GM23338 (cell line): ENCODE measurements at regions not wholly inside any gene's neighbourhood (a gene's known extent, or its start where the extent isn't known, plus 50 kb on each side); places are given as distances from the start of the nearest gene placed in this dataset.
A peak's percentile ranks its signal among the peaks of the same experiment; 100 is the strongest.

Experiments
- ATAC-seq: fragments of 200-7000 bp; cut with Tn5 transposase; 3 replicates; pipeline ENCODE4 v1.9.1; 2020
- DNase-seq: peaks from one replicate; pipeline ENCODE4 v3.0.0-alpha.2; 2015; ENCODE audit warnings: low spot score
- H2AFZ ChIP-seq: fragments of 200-600 bp; sonication (generic); 2 replicates; pipeline ENCODE4 v1.8.0; 2016; ENCODE audit warnings: antibody characterized with exemption, mild to moderate bottlenecking, moderate library complexity
- H3F3A ChIP-seq: fragments of 200-600 bp; sonication (generic); replicated peaks from 2 replicates; pipeline ENCODE4 v1.8.0; 2017; ENCODE audit warnings: antibody characterized with exemption, mixed run types, low read depth
- H3K27ac ChIP-seq: fragments of 200-600 bp; sonication (generic); 2 replicates; pipeline ENCODE4 v1.6.1; 2016; ENCODE audit warnings: low read depth
- H3K27me3 ChIP-seq: fragments of 200-600 bp; sonication (generic); 2 replicates; pipeline ENCODE4 v1.8.0; 2016; ENCODE audit warnings: mild to moderate bottlenecking, mixed run types, moderate library complexity; ENCODE audit not compliant: insufficient read depth
- H3K36me3 ChIP-seq: fragments of 200-600 bp; sonication (generic); 2 replicates; pipeline ENCODE4 v1.8.0; 2016; ENCODE audit warnings: mild to moderate bottlenecking; ENCODE audit not compliant: insufficient read depth
- H3K4me1 ChIP-seq: fragments of 200-600 bp; sonication (generic); 2 replicates; pipeline ENCODE4 v1.8.0; 2016; ENCODE audit warnings: mild to moderate bottlenecking, moderate library complexity; ENCODE audit not compliant: insufficient read depth
- H3K4me2 ChIP-seq: fragments of 200-600 bp; sonication (generic); 2 replicates; pipeline ENCODE4 v1.7.1; 2017; ENCODE audit warnings: mixed run types
- H3K4me3 ChIP-seq: fragments of 200-600 bp; sonication (generic); 2 replicates; pipeline ENCODE4 v1.6.1; 2016; ENCODE audit warnings: mixed run types
- H3K79me2 ChIP-seq: fragments of 200-600 bp; sonication (generic); replicated peaks from 2 replicates; pipeline ENCODE4 v1.8.0; 2017; ENCODE audit warnings: mild to moderate bottlenecking; ENCODE audit not compliant: insufficient read depth
- H3K9me2 ChIP-seq: fragments of 200-600 bp; sonication (generic); 2 replicates; pipeline ENCODE4 v1.8.0; 2017; ENCODE audit not compliant: insufficient read depth
- H4K20me1 ChIP-seq: fragments of 200-600 bp; sonication (generic); replicated peaks from 2 replicates; pipeline ENCODE4 v1.8.0; 2017; ENCODE audit warnings: mild to moderate bottlenecking; ENCODE audit not compliant: insufficient read depth
- H3K27ac Mint-ChIP-seq: 2 replicates; pipeline ENCODE4 v1.8.0; 2020; ENCODE audit warnings: inconsistent platforms, mild to moderate bottlenecking, moderate library complexity, mixed read lengths
- H3K27me3 Mint-ChIP-seq: 3 replicates; pipeline ENCODE4 v1.8.0; 2022; ENCODE audit warnings: low read depth, mild to moderate bottlenecking, moderate library complexity, mixed read lengths, inconsistent platforms; ENCODE audit not compliant: insufficient read depth, poor library complexity
- H3K36me3 Mint-ChIP-seq: 3 replicates; pipeline ENCODE4 v1.8.0; 2021; ENCODE audit warnings: low read depth, mild to moderate bottlenecking, inconsistent platforms, moderate library complexity, mixed read lengths
- H3K4me1 Mint-ChIP-seq: 3 replicates; pipeline ENCODE4 v1.8.0; 2020; ENCODE audit warnings: mild to moderate bottlenecking, inconsistent platforms, mixed read lengths
- H3K4me3 Mint-ChIP-seq: 3 replicates; pipeline ENCODE4 v1.8.0; 2021; ENCODE audit warnings: moderate library complexity, mild to moderate bottlenecking, inconsistent platforms, mixed read lengths
- H3K9me3 Mint-ChIP-seq: 3 replicates; pipeline ENCODE4 v1.8.0; 2020; ENCODE audit warnings: moderate library complexity, mild to moderate bottlenecking, inconsistent platforms, mixed read lengths
- CREB1 ChIP-seq: fragments of 250-450 bp; sonication (Bioruptor Pico); IDR thresholded peaks from 2 replicates; pipeline ENCODE4 v1.5.0; 2020; ENCODE audit warnings: low read depth, mild to moderate bottlenecking, moderate library complexity
- CTCF ChIP-seq, 2 experiments: fragments of 200-600 bp in 1 of 2; sonication (generic) in 1 of 2; conservative IDR thresholded peaks; 2 replicates each; pipeline versions ENCODE4 v1.5.1 to v1.6.1; 2016 to 2017; ENCODE audit warnings: antibody characterized with exemption in 2 of 2, low read depth in 2 of 2, mild to moderate bottlenecking in 2 of 2, moderate library complexity in 1 of 2
- EZH2phosphoT487 ChIP-seq: fragments of 200-600 bp; sonication (generic); IDR thresholded peaks from one replicate; pipeline ENCODE4 v1.8.1; 2018; ENCODE audit warnings: antibody characterized with exemption; ENCODE audit not compliant: unreplicated experiment
- NANOG ChIP-seq: IDR thresholded peaks from 2 replicates; pipeline ENCODE4 v1.6.1; 2016; ENCODE audit warnings: antibody characterized with exemption, borderline replicate concordance
- REST ChIP-seq: IDR thresholded peaks from one replicate; pipeline ENCODE4 v1.6.1; 2018; ENCODE audit warnings: antibody characterized with exemption; ENCODE audit not compliant: unreplicated experiment
- STAT1 ChIP-seq: IDR thresholded peaks from one replicate; pipeline ENCODE4 v1.6.1; 2016; ENCODE audit warnings: antibody characterized with exemption; ENCODE audit not compliant: unreplicated experiment
- ZNF331 ChIP-seq: fragments of 250-450 bp; sonication (Bioruptor Pico); IDR thresholded peaks from 2 replicates; pipeline ENCODE4 v1.5.0; 2020; ENCODE audit warnings: low read depth, mild to moderate bottlenecking, moderate library complexity

- Mint-ChIP-seq H3K9me3 (no peaks in the 10 kb centered on the region; the same call in 2 of the 3 replicates), H3K36me3 (no peaks in the 10 kb centered on the region), H3K4me1 (peaks cover 9% of the 10 kb centered on the region), H3K4me3 (no peak overlapping the region), H3K27ac (no peak overlapping the region), H3K27me3 (peaks cover 2% of the 10 kb centered on the region)
- H3K27me3 ChIP-seq: no peaks in the 10 kb centered on the region
- H3K4me3 ChIP-seq: no peak overlapping the region
- ATAC-seq (peak; percentile 72), DNase-seq (peak; percentile 35)
- H2AFZ ChIP-seq: no peak overlapping the region
- H3F3A ChIP-seq: no peaks in the 10 kb centered on the region
- no peaks in the 10 kb centered on the region for H3K36me3 ChIP-seq
- H3K4me1 ChIP-seq: no peaks in the 10 kb centered on the region
- no peaks in the 10 kb centered on the region for H3K9me2 ChIP-seq
- H3K79me2 ChIP-seq: no peaks in the 10 kb centered on the region
- TF ChIP-seq CREB1 (CRISPR knock-in tag) (no peak), CTCF (conservative IDR thresholded peaks at IDR 0.05; ENCODE audit: low read depth in 2 of 2) (peak in 1 of 2 experiments; percentile 34; a peak in 2 of 4 replicates)
- H3K4me2 ChIP-seq: no peak overlapping the region
- H4K20me1 ChIP-seq: no peaks in the 10 kb centered on the region
- H3K27ac ChIP-seq: no peak overlapping the region
Measured at GRCh38 chrX:38986586-38986985, 185.3 kb downstream of the MID1IP1 start.

DNA sequence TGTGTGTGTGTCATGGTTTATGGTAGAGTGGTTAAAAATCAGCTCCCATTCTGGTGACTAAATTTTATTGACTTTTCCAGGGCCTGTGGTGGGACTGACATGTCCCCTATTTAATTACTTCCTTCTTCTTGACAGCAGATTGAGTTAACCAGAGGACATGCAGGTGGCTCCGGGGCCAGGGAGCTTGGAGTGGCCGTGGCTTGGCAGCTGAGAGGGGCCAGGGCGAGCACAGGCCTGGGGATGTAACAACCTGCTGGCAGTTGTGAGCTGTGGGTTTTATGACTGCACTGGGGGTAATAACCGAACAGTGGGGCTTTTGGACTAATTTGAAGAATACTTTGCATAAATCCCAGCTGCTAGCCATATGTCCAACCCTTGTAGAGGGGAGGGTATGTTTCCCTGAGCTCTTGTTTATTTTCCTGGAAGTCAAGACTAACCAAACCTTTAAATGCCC lies 186.0 kb downstream of the MID1IP1 start:
- Histone ChIP-seq H3K9me2 (no peaks in the 10 kb centered on the region), H3K4me1 (no peaks in the 10 kb centered on the region), H3K79me2 (no peaks in the 10 kb centered on the region), H3K27ac (no peak overlapping the region), H2AFZ (no peak overlapping the region), H3K36me3 (no peaks in the 10 kb centered on the region), H4K20me1 (no peaks in the 10 kb centered on the region), H3K4me2 (no peak overlapping the region), H3K27me3 (no peaks in the 10 kb centered on the region), H3K4me3 (no peak overlapping the region), H3F3A (no peaks in the 10 kb centered on the region)
- peaks cover 9% of the 10 kb centered on the region for H3K4me1 Mint-ChIP-seq
- DNase-seq (no peak), ATAC-seq (no peak)
- H3K36me3 Mint-ChIP-seq: no peaks in the 10 kb centered on the region
- H3K27me3 Mint-ChIP-seq: peaks cover 2% of the 10 kb centered on the region
- no peaks in the 10 kb centered on the region; the same call in 2 of the 3 replicates for H3K9me3 Mint-ChIP-seq
- no peak for TF ChIP-seq CREB1 (CRISPR knock-in tag)
- TF ChIP-seq REST: no peak
- no peak for TF ChIP-seq EZH2phosphoT487
- no peak for TF ChIP-seq ZNF331
- TF ChIP-seq NANOG: no peak
- TF ChIP-seq STAT1: no peak
- H3K4me3 Mint-ChIP-seq: no peak overlapping the region
- no peak overlapping the region for H3K27ac Mint-ChIP-seq
